Pancreas (tissue), 10 donors: ENCODE measurements at regions not wholly inside any gene's neighbourhood (a gene's known extent, or its start where the extent isn't known, plus 50 kb on each side); places are given as distances from the start of the nearest gene placed in this dataset.

Experiments
- ATAC-seq, 4 donors: fragments of 200-7000 bp; cut with Tn5 transposase; one replicate each; pipeline versions ENCODE4 v1.8.0 to v1.9.1; 2020; ENCODE audit warnings: mild to moderate bottlenecking in 4 of 4, moderate library complexity in 4 of 4
- DNase-seq, 6 donors: peaks; one replicate each; pipeline ENCODE4 v3.0.0-alpha.2; 2020
- FAIRE-seq: peaks from 2 replicates; lab custom pipeline; 2012; peaks lifted over from hg19 to GRCh38; lab: Jason Lieb, UNC
- H3K27ac ChIP-seq, 4 donors: fragments of 200-600 bp; sonication (generic); 1 replicate in 3 of 4; 2 replicates in 1 of 4; pipeline versions ENCODE4 v1.5.0 to v1.8.0; 2020
- H3K27me3 ChIP-seq, 4 donors: fragments of 200-600 bp; one replicate each; pipeline ENCODE4 v1.8.0; 2021
- H3K36me3 ChIP-seq, 3 donors: fragments of 200-600 bp; sonication (generic) in 1 of 3; one replicate each; pipeline versions ENCODE4 v1.5.0 to v1.8.0; 2020 to 2021
- H3K4me1 ChIP-seq, 3 donors: fragments of 200-600 bp; one replicate each; pipeline ENCODE4 v1.8.0; 2021
- H3K4me3 ChIP-seq, 4 donors: fragments of 200-600 bp; sonication (generic) in 2 of 4; one replicate each; pipeline versions ENCODE4 v1.5.0 to v1.8.0; 2020 to 2021
- H3K9me3 ChIP-seq, 4 donors: fragments of 200-600 bp; one replicate each; pipeline ENCODE4 v1.8.0; 2021
- WGBS, 2 donors: extraction: QIAGEN DNeasy Blood & Tissue Kit; methylation state at CpG; one replicate each; pipeline ENCODE4 v1.1.7; 2013; 5-methylcytosine and 5-hydroxymethylcytosine counted together
- intact Hi-C, 3 donors: fragments of 100-400 bp; cut with DNase I; formaldehyde crosslinking; loops; one replicate each; pipeline versions ENCODE4 v1.11.1 to v1.14.2; 2022
- TF ChIP-seq, protein P1 (sequence below), 4 donors: fragments of 200-600 bp; sonication (generic) in 3 of 4; IDR thresholded peaks; one replicate each; pipeline versions ENCODE4 v1.5.0 to v1.8.0; 2021; ENCODE audit warnings: antibody characterized with exemption in 4 of 4
- donor health status: healthy with polysubstance abuse.
- donor health status: DM: no; HTN: no; CAD: no; lungs with moderate emphysema.
- donor health status: DM: no; HTN: no; CAD: no.
- donor health status: control.
- donor health status: control.
- donor health status: Bipolar disorder and iron deficiency.
- donor health status: DM: yes; HTN: yes; CAD: no.
- donor health status: DM: no; HTN: no; CAD: no.
- donor health status: DM: no; HTN: no; CAD: no.
- donor health status: DM: yes; HTN: yes; CAD: no.

GRCh38 chr9:13001989-13002580, 227.3 kb downstream of the LURAP1L start:
- Histone ChIP-seq H3K9me3 (no peaks in the 10 kb centered on the region), H3K36me3 (no peaks in the 10 kb centered on the region), H3K4me3 (no peak overlapping the region), H3K27me3 (no peaks in the 10 kb centered on the region), H3K4me1 (peaks cover 0 to 3% (median 0%) of the 10 kb centered on the region in 3 donors), H3K27ac (no peak overlapping the region)
- intact Hi-C loops, result no loop called here
- FAIRE-seq (no peak), DNase-seq (no peak), ATAC-seq (peak in 1 of 4 donors; percentile 28)
- TF ChIP-seq, protein P1, sequence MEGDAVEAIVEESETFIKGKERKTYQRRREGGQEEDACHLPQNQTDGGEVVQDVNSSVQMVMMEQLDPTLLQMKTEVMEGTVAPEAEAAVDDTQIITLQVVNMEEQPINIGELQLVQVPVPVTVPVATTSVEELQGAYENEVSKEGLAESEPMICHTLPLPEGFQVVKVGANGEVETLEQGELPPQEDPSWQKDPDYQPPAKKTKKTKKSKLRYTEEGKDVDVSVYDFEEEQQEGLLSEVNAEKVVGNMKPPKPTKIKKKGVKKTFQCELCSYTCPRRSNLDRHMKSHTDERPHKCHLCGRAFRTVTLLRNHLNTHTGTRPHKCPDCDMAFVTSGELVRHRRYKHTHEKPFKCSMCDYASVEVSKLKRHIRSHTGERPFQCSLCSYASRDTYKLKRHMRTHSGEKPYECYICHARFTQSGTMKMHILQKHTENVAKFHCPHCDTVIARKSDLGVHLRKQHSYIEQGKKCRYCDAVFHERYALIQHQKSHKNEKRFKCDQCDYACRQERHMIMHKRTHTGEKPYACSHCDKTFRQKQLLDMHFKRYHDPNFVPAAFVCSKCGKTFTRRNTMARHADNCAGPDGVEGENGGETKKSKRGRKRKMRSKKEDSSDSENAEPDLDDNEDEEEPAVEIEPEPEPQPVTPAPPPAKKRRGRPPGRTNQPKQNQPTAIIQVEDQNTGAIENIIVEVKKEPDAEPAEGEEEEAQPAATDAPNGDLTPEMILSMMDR (IDR thresholded peaks at IDR 0.05), result no peak
- 13 to 16% methylated on average over 4 of the region's 4 CpGs for WGBS, 2 donors

DNA sequence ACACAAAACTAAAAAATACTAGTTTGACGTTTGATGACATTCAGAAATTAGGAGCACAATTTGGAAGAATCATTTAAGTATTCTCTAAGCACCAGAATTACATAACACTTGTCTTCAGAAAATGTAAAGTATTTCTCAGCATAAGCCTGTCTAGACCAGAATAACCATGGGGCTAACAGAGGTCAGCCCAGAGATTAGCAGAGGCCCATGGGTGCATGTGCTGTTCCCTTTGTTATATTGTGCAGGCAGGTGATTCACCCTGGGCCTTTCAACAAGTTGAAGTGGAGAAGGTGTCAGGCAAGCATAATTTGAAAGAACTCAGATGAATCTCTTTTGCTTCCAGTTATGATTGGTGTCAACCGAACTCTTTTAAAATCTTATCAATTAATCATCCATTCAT, 227.9 kb downstream of the LURAP1L start:
- 50 to 51% methylated on average over 2 of the region's 2 CpGs for WGBS, 2 donors
- FAIRE-seq, result no peak
- H3K27ac ChIP-seq, result no peak overlapping the region
- intact Hi-C loops, result no loop called here
- TF ChIP-seq, protein P1 (IDR thresholded peaks at IDR 0.05), result no peak
- no peaks in the 10 kb centered on the region for H3K36me3 ChIP-seq
- ATAC-seq, result no peak
- no peaks in the 10 kb centered on the region for H3K27me3 ChIP-seq
- peaks cover 0 to 3% (median 0%) of the 10 kb centered on the region in 3 donors for H3K4me1 ChIP-seq
- H3K9me3 ChIP-seq, result no peaks in the 10 kb centered on the region
- DNase-seq, result no peak
- H3K4me3 ChIP-seq, result no peak overlapping the region

DNA sequence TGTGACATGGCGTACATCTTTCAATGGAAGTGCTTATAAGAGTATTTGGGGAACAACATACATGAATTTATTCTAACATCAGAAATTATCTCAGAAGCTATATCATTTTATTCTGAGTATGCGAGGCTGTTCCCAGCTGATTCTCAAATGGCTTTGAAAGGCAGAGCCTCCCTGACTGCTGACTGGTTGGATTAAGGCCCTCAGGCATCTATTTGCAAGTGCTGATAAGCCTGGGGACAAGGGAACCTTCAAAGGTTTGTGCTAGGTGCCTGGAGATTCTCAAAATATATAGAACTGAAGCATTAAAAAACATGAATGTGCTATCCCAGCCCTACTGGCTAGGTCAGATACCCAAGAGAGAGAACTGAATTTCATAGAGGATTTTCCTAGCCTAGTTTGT, 235.1 kb downstream of the LURAP1L start:
- WGBS, 2 donors, result 73 to 86% methylated on average over 2 of the region's 2 CpGs

GRCh38 chr9:13013991-13014883, 239.4 kb downstream of the LURAP1L start:
- no peak for FAIRE-seq
- WGBS, 2 donors, result 13 to 28% methylated on average over 2 of the region's 2 CpGs
- no peaks in the 10 kb centered on the region for H3K9me3 ChIP-seq
- ATAC-seq, result no peak
- H3K4me1 ChIP-seq, result no peaks in the 10 kb centered on the region
- intact Hi-C loops, result no loop called here
- H3K36me3 ChIP-seq, result no peaks in the 10 kb centered on the region
- TF ChIP-seq, protein P1 (IDR thresholded peaks at IDR 0.05), result no peak
- H3K4me3 ChIP-seq, result no peak overlapping the region
- H3K27me3 ChIP-seq, result no peaks in the 10 kb centered on the region
- no peak overlapping the region for H3K27ac ChIP-seq
- no peak for DNase-seq

More for the DNA sequence above, 235.1 kb downstream of the LURAP1L start:
- no peak overlapping the region for H3K4me3 ChIP-seq
- ATAC-seq, result no peak
- no peaks in the 10 kb centered on the region for H3K27me3 ChIP-seq
- no peaks in the 10 kb centered on the region for H3K9me3 ChIP-seq
- FAIRE-seq, result no peak
- intact Hi-C loops, result no loop called here
- no peaks in the 10 kb centered on the region for H3K36me3 ChIP-seq
- no peak for DNase-seq
- TF ChIP-seq, protein P1 (IDR thresholded peaks at IDR 0.05), result no peak
- H3K27ac ChIP-seq, result no peak overlapping the region
- H3K4me1 ChIP-seq, result no peaks in the 10 kb centered on the region

- TF ChIP-seq, protein P1 (IDR thresholded peaks at IDR 0.05), result no peak
- no peak overlapping the region for H3K27ac ChIP-seq
- no peaks in the 10 kb centered on the region for H3K9me3 ChIP-seq
- no peaks in the 10 kb centered on the region for H3K36me3 ChIP-seq
- DNase-seq (no peak), FAIRE-seq (no peak), ATAC-seq (no peak)
- no peaks in the 10 kb centered on the region for H3K27me3 ChIP-seq
- no peaks in the 10 kb centered on the region for H3K4me1 ChIP-seq
- intact Hi-C loops, result no loop called here
- H3K4me3 ChIP-seq, result no peak overlapping the region
These were observed 242.4 kb downstream of the LURAP1L start for GRCh38 chr9:13017260-13017659.
